IPS DF 6.9 (cell line): ENCODE measurements at regions not wholly inside any gene's neighbourhood (a gene's known extent, or its start where the extent isn't known, plus 50 kb on each side); places are given as distances from the start of the nearest gene placed in this dataset.

Experiments
- DNase-seq: peaks from one replicate; pipeline ENCODE4 v3.0.0-alpha.2; 2013; ENCODE audit warnings: low read depth, low spot score
- H3K27ac ChIP-seq: one replicate; pipeline ENCODE4 v1.5.1; 2013; ENCODE audit warnings: low read length, control low read depth
- H3K27me3 ChIP-seq: 2 replicates; pipeline ENCODE4 v1.6.1; 2013; ENCODE audit warnings: mild to moderate bottlenecking, low read length; ENCODE audit not compliant: control insufficient read depth, insufficient read depth
- H3K36me3 ChIP-seq: 2 replicates; pipeline ENCODE4 v1.6.1; 2013; ENCODE audit warnings: low read length; ENCODE audit not compliant: control insufficient read depth, insufficient read depth
- H3K4me1 ChIP-seq: 2 replicates; pipeline ENCODE4 v1.6.1; 2013; ENCODE audit warnings: low read length; ENCODE audit not compliant: control insufficient read depth, insufficient read depth
- H3K4me3 ChIP-seq: 2 replicates; pipeline ENCODE4 v1.5.1; 2013; ENCODE audit warnings: mild to moderate bottlenecking, low read length
- H3K9me3 ChIP-seq: 2 replicates; pipeline ENCODE4 v1.6.1; 2013; ENCODE audit warnings: low read length, inconsistent platforms; ENCODE audit not compliant: control insufficient read depth, insufficient read depth
- WGBS: extraction: QIAGEN DNeasy Blood & Tissue Kit; methylation state at CpG from one replicate; pipeline ENCODE4 v1.1.7; 2013; ENCODE audit warnings: mixed read lengths, missing lambda C conversion rate; ENCODE audit not compliant: insufficient read length, insufficient coverage; 5-methylcytosine and 5-hydroxymethylcytosine counted together

GRCh38 chr3:31275038-31275572 lies 257.6 kb upstream of the STT3B start:
- DNase-seq: no peak
- no CpG with 5 or more reads among the region's 3 CpGs for WGBS

GRCh38 chr3:31275583-31275982 lies 257.1 kb upstream of the STT3B start:
- no peak for DNase-seq
- Histone ChIP-seq H3K27me3 (no peaks in the 10 kb centered on the region), H3K36me3 (no peaks in the 10 kb centered on the region), H3K27ac (no peak overlapping the region), H3K9me3 (no peaks in the 10 kb centered on the region), H3K4me3 (no peak overlapping the region), H3K4me1 (0 out of 2 replicates have a peak, but pooled peaks cover 2% of the 10 kb centered on the region)
- WGBS: no CpG with 5 or more reads among the region's 3 CpGs

More at GRCh38 chr3:31275038-31275572, 257.6 kb upstream of the STT3B start:
- H3K36me3 ChIP-seq: no peaks in the 10 kb centered on the region
- no peak overlapping the region for H3K27ac ChIP-seq
- H3K4me1 ChIP-seq: 0 out of 2 replicates have a peak, but pooled peaks cover 2% of the 10 kb centered on the region
- H3K4me3 ChIP-seq: no peak overlapping the region
- no peaks in the 10 kb centered on the region for H3K9me3 ChIP-seq
- no peaks in the 10 kb centered on the region for H3K27me3 ChIP-seq

GRCh38 chr3:31277582-31277981 lies 255.1 kb upstream of the STT3B start:
- DNase-seq: no peak
- H3K4me3 ChIP-seq: no peak overlapping the region
- H3K4me1 ChIP-seq: no peaks in the 10 kb centered on the region
- no CpG with 5 or more reads among the region's 2 CpGs for WGBS
- no peaks in the 10 kb centered on the region for H3K36me3 ChIP-seq
- H3K9me3 ChIP-seq: no peaks in the 10 kb centered on the region
- H3K27ac ChIP-seq: no peak overlapping the region
- H3K27me3 ChIP-seq: no peaks in the 10 kb centered on the region

GRCh38 chr3:31278532-31278931 lies 254.2 kb upstream of the STT3B start:
- no peaks in the 10 kb centered on the region for H3K36me3 ChIP-seq
- no peaks in the 10 kb centered on the region for H3K4me1 ChIP-seq
- no peaks in the 10 kb centered on the region for H3K9me3 ChIP-seq
- WGBS: no CpG with 5 or more reads among the region's 5 CpGs
- no peak for DNase-seq
- no peaks in the 10 kb centered on the region for H3K27me3 ChIP-seq
- no peak overlapping the region for H3K27ac ChIP-seq
- H3K4me3 ChIP-seq: no peak overlapping the region

- no peak overlapping the region for H3K27ac ChIP-seq
- WGBS: no CpG with 5 or more reads among the region's 1 CpG
- no peaks in the 10 kb centered on the region for H3K36me3 ChIP-seq
- H3K4me3 ChIP-seq: no peak overlapping the region
- H3K4me1 ChIP-seq: no peaks in the 10 kb centered on the region
- H3K27me3 ChIP-seq: no peaks in the 10 kb centered on the region
- DNase-seq: no peak
- H3K9me3 ChIP-seq: no peaks in the 10 kb centered on the region
Observed at GRCh38 chr3:31284776-31285175, 247.9 kb upstream of the STT3B start.

GRCh38 chr3:31285833-31286486 lies 246.8 kb upstream of the STT3B start:
- Histone ChIP-seq H3K27ac (no peak overlapping the region), H3K4me3 (no peak overlapping the region), H3K4me1 (no peaks in the 10 kb centered on the region), H3K36me3 (no peaks in the 10 kb centered on the region), H3K9me3 (no peaks in the 10 kb centered on the region), H3K27me3 (no peaks in the 10 kb centered on the region)
- WGBS: no CpG with 5 or more reads among the region's 2 CpGs
- no peak for DNase-seq

GRCh38 chr3:31288224-31288623 lies 244.5 kb upstream of the STT3B start:
- H3K4me1 ChIP-seq: no peaks in the 10 kb centered on the region
- no CpG with 5 or more reads among the region's 9 CpGs for WGBS
- no peak overlapping the region for H3K4me3 ChIP-seq
- no peaks in the 10 kb centered on the region for H3K9me3 ChIP-seq
- H3K36me3 ChIP-seq: no peaks in the 10 kb centered on the region
- no peaks in the 10 kb centered on the region for H3K27me3 ChIP-seq
- DNase-seq: no peak
- no peak overlapping the region for H3K27ac ChIP-seq

- H3K4me1 ChIP-seq: no peaks in the 10 kb centered on the region
- no peaks in the 10 kb centered on the region for H3K27me3 ChIP-seq
- no peaks in the 10 kb centered on the region for H3K36me3 ChIP-seq
- H3K9me3 ChIP-seq: no peaks in the 10 kb centered on the region
- DNase-seq: no peak
- H3K27ac ChIP-seq: no peak overlapping the region
- no CpG with 5 or more reads among the region's 8 CpGs for WGBS
- no peak overlapping the region for H3K4me3 ChIP-seq
Observed at GRCh38 chr3:31288641-31289100, 244.1 kb upstream of the STT3B start.

- Histone ChIP-seq H3K27ac (no peak overlapping the region), H3K4me1 (no peaks in the 10 kb centered on the region), H3K4me3 (no peak overlapping the region), H3K9me3 (no peaks in the 10 kb centered on the region), H3K36me3 (no peaks in the 10 kb centered on the region), H3K27me3 (no peaks in the 10 kb centered on the region)
- WGBS: no CpG with 5 or more reads among the region's 4 CpGs
- no peak for DNase-seq
Observed at GRCh38 chr3:31289584-31289983, 243.1 kb upstream of the STT3B start.

GRCh38 chr3:31290046-31290445 lies 242.7 kb upstream of the STT3B start:
- no peaks in the 10 kb centered on the region for H3K27me3 ChIP-seq
- DNase-seq: no peak
- H3K27ac ChIP-seq: no peak overlapping the region
- no peaks in the 10 kb centered on the region for H3K9me3 ChIP-seq
- WGBS: no CpG with 5 or more reads among the region's 5 CpGs
- H3K36me3 ChIP-seq: no peaks in the 10 kb centered on the region
- H3K4me3 ChIP-seq: no peak overlapping the region
- H3K4me1 ChIP-seq: no peaks in the 10 kb centered on the region

GRCh38 chr3:31291818-31292217 lies 240.9 kb upstream of the STT3B start:
- Histone ChIP-seq H3K27me3 (no peaks in the 10 kb centered on the region), H3K27ac (no peak overlapping the region), H3K36me3 (no peaks in the 10 kb centered on the region), H3K4me1 (no peaks in the 10 kb centered on the region), H3K4me3 (no peak overlapping the region), H3K9me3 (no peaks in the 10 kb centered on the region)
- no peak for DNase-seq
- WGBS: no CpG with 5 or more reads among the region's 3 CpGs
